ENCODE measurements at regions not wholly inside any gene's neighbourhood (a gene's known extent, or its start where the extent isn't known, plus 50 kb on each side); places are given as distances from the start of the nearest gene placed in this dataset.

GRCh38 chr4:133921280-133922195 lies 280.1 kb downstream of the PABPC4L start:
- no TSS peak for BruUV-seq (replicated peaks)
- ChIA-PET CTCF (interaction anchor here (0.6 to 1.5 kb wide), 3 partner anchors 601 to 1695 kb away, joined by 3 to 7 read pairs (median 5); no protein-coding TSS in a partner anchor), POLR2A (no interaction called here)
- Histone ChIP-seq H3K27me3 (ENCODE audit: control insufficient read depth in 2 of 2, insufficient read depth in 2 of 2, low read length in 2 of 2) (no peaks in the 10 kb centered on the region), H3K9ac (replicated peaks; ENCODE audit: extremely low read depth, insufficient read depth, low read length) (no peak overlapping the region), H4K20me1 (replicated peaks; ENCODE audit: control insufficient read depth, extremely low read depth, insufficient read depth, low read length) (no peaks in the 10 kb centered on the region), H3K9me1 (replicated peaks; ENCODE audit: control insufficient read depth, extremely low read depth, insufficient read depth, low read length) (no peaks in the 10 kb centered on the region), H3K4me1 (ENCODE audit: control insufficient read depth, extremely low read depth, insufficient read depth, low read length) (no peaks in the 10 kb centered on the region), H2AFZ (ENCODE audit: low read depth, low read length) (no peak overlapping the region), H3K4me2 (ENCODE audit: insufficient read depth, low read length) (no peak overlapping the region), H3K36me3 (ENCODE audit: control insufficient read depth in 2 of 2, extremely low read depth in 1 of 2, insufficient read depth in 2 of 2, low read length in 2 of 2) (no peaks in the 10 kb centered on the region), H3K27ac (ENCODE audit: insufficient read depth, low read depth, low read length) (no peak overlapping the region), H3K79me2 (ENCODE audit: control insufficient read depth, insufficient read depth, low read length) (no peaks in the 10 kb centered on the region), H3K4me3 (replicated peaks in 1 of 3; ENCODE audit: insufficient read depth in 1 of 3, low read depth in 1 of 3, low read length in 3 of 3) (no peak overlapping the region), H3K9me3 (replicated peaks; ENCODE audit: control insufficient read depth, insufficient read depth, low read length) (no peaks in the 10 kb centered on the region)
- dilution Hi-C loops (cut with MboI; ENCODE audit: extremely low pct_ligation_motif_present, low sequenced_read_pairs) (no loop called here), intact Hi-C loops (cut with micrococcal nuclease) (no loop called here)
- TF ChIP-seq JUN (IDR thresholded peaks at IDR 0.05; ENCODE audit: borderline replicate concordance, insufficient read depth, insufficient read length, low read depth) (no peak), GATA2 (IDR thresholded peaks at IDR 0.05; ENCODE audit: insufficient read depth, insufficient read length, low read depth, low read length) (no peak), FOS (IDR thresholded peaks at IDR 0.05; ENCODE audit: borderline replicate concordance, insufficient read depth, low read length) (no peak), MYC (IDR thresholded peaks at IDR 0.05; ENCODE audit: low read depth, low read length) (no peak), POLR2A (IDR thresholded peaks at IDR 0.05; ENCODE audit: low read depth, low read length) (no peak), POLR2AphosphoS5 (IDR thresholded peaks at IDR 0.05; ENCODE audit: insufficient read depth, low read depth, low read length) (no peak), MAX (IDR thresholded peaks at IDR 0.05; ENCODE audit: insufficient read depth, insufficient read length) (no peak), EZH2 (IDR thresholded peaks at IDR 0.05; ENCODE audit: borderline replicate concordance, low read depth, low read length, severe bottlenecking) (no peak), CTCF (IDR thresholded peaks at IDR 0.05; ENCODE audit: extremely low read depth in 1 of 2, insufficient read depth in 1 of 2, low read depth in 1 of 2, low read length in 2 of 2) (no peak)
- FAIRE-seq = no peak
- DNase-seq (ENCODE audit: low read depth, low spot score) = peak; percentile 4
